ENCODE measurements at regions not wholly inside any gene's neighbourhood (a gene's known extent, or its start where the extent isn't known, plus 50 kb on each side); places are given as distances from the start of the nearest gene placed in this dataset.
"Not testable (repeated sequence)": the region's sequence is repeated elsewhere in the genome, so short reads cannot be mapped to it uniquely, and the experiment has no call there.

- H3K36me3 Mint-ChIP-seq, result no peaks in the 10 kb centered on the region
- no peak for ATAC-seq (ENCODE audit: low read depth)
- no peak overlapping the region for H3K27ac Mint-ChIP-seq
- DNase-seq (ENCODE audit: low spot score in 2 of 2), result no peak
- H3K27me3 Mint-ChIP-seq, result no peaks in the 10 kb centered on the region
- H3K4me3 Mint-ChIP-seq, result no peak overlapping the region
- H3K9me3 Mint-ChIP-seq, result peaks cover 5% of the 10 kb centered on the region
- no peaks in the 10 kb centered on the region for H3K4me1 Mint-ChIP-seq
These were observed 579.0 kb upstream of the ADAMTS5 start for GRCh38 chr21:27545754-27546349.

GRCh38 chr21:27542126-27542525 lies 575.2 kb upstream of the ADAMTS5 start:
- not testable (repeated sequence) for ATAC-seq (ENCODE audit: low read depth); H3K27ac Mint-ChIP-seq; H3K9me3 Mint-ChIP-seq; DNase-seq (ENCODE audit: low spot score in 2 of 2); H3K27me3 Mint-ChIP-seq; H3K4me1 Mint-ChIP-seq; H3K4me3 Mint-ChIP-seq; H3K36me3 Mint-ChIP-seq

GRCh38 chr21:27536319-27536718 lies 569.4 kb upstream of the ADAMTS5 start:
- ATAC-seq (ENCODE audit: low read depth) (no peak), DNase-seq (ENCODE audit: low spot score in 2 of 2) (no peak)
- no peaks in the 10 kb centered on the region for H3K4me1 Mint-ChIP-seq
- no peaks in the 10 kb centered on the region for H3K36me3 Mint-ChIP-seq
- no peak overlapping the region for H3K4me3 Mint-ChIP-seq
- no peaks in the 10 kb centered on the region for H3K27me3 Mint-ChIP-seq
- no peak overlapping the region for H3K27ac Mint-ChIP-seq
- peaks cover 2% of the 10 kb centered on the region for H3K9me3 Mint-ChIP-seq

- no peaks in the 10 kb centered on the region for H3K36me3 Mint-ChIP-seq
- H3K4me1 Mint-ChIP-seq, result no peaks in the 10 kb centered on the region
- no peak overlapping the region for H3K4me3 Mint-ChIP-seq
- no peak overlapping the region for H3K27ac Mint-ChIP-seq
- peaks cover 1% of the 10 kb centered on the region for H3K9me3 Mint-ChIP-seq
- no peaks in the 10 kb centered on the region for H3K27me3 Mint-ChIP-seq
- no peak for DNase-seq (ENCODE audit: low spot score in 2 of 2)
- no peak for ATAC-seq (ENCODE audit: low read depth)
These were observed 568.3 kb upstream of the ADAMTS5 start for GRCh38 chr21:27535188-27535587.

GRCh38 chr21:27534206-27534605 lies 567.3 kb upstream of the ADAMTS5 start:
- H3K9me3 Mint-ChIP-seq, result peaks cover 1% of the 10 kb centered on the region
- H3K27me3 Mint-ChIP-seq, result no peaks in the 10 kb centered on the region
- ATAC-seq (ENCODE audit: low read depth) (no peak), DNase-seq (ENCODE audit: low spot score in 2 of 2) (no peak)
- H3K4me1 Mint-ChIP-seq, result no peaks in the 10 kb centered on the region
- no peaks in the 10 kb centered on the region for H3K36me3 Mint-ChIP-seq
- H3K4me3 Mint-ChIP-seq, result no peak overlapping the region
- no peak overlapping the region for H3K27ac Mint-ChIP-seq

GRCh38 chr21:27532076-27532475 lies 565.2 kb upstream of the ADAMTS5 start:
- no peak for DNase-seq (ENCODE audit: low spot score in 2 of 2)
- H3K27ac Mint-ChIP-seq, result no peak overlapping the region
- no peaks in the 10 kb centered on the region for H3K4me1 Mint-ChIP-seq
- H3K4me3 Mint-ChIP-seq, result no peak overlapping the region
- H3K36me3 Mint-ChIP-seq, result no peaks in the 10 kb centered on the region
- no peaks in the 10 kb centered on the region for H3K27me3 Mint-ChIP-seq
- ATAC-seq (ENCODE audit: low read depth), result no peak
- H3K9me3 Mint-ChIP-seq, result peaks cover 4% of the 10 kb centered on the region

- no peak overlapping the region for H3K27ac Mint-ChIP-seq
- no peak for ATAC-seq (ENCODE audit: low read depth)
- H3K36me3 Mint-ChIP-seq, result no peaks in the 10 kb centered on the region
- peaks cover 10% of the 10 kb centered on the region for H3K9me3 Mint-ChIP-seq
- no peak for DNase-seq (ENCODE audit: low spot score in 2 of 2)
- no peaks in the 10 kb centered on the region for H3K4me1 Mint-ChIP-seq
- H3K4me3 Mint-ChIP-seq, result no peak overlapping the region
- H3K27me3 Mint-ChIP-seq, result no peaks in the 10 kb centered on the region
These were observed 561.8 kb upstream of the ADAMTS5 start for GRCh38 chr21:27528697-27529096.

- no peak for ATAC-seq (ENCODE audit: low read depth)
- Mint-ChIP-seq H3K4me3 (no peak overlapping the region), H3K27ac (no peak overlapping the region), H3K9me3 (peaks cover 11% of the 10 kb centered on the region), H3K4me1 (no peaks in the 10 kb centered on the region), H3K36me3 (no peaks in the 10 kb centered on the region), H3K27me3 (no peaks in the 10 kb centered on the region)
- no peak for DNase-seq (ENCODE audit: low spot score in 2 of 2)
These were observed 559.6 kb upstream of the ADAMTS5 start for GRCh38 chr21:27526451-27526850.

- no peaks in the 10 kb centered on the region for H3K36me3 Mint-ChIP-seq
- no peak overlapping the region for H3K4me3 Mint-ChIP-seq
These were observed 558.9 kb upstream of the ADAMTS5 start for GRCh38 chr21:27525780-27526179.

GRCh38 chr21:27519361-27519760 lies 552.5 kb upstream of the ADAMTS5 start:
- H3K4me1 Mint-ChIP-seq, result no peaks in the 10 kb centered on the region
- no peaks in the 10 kb centered on the region for H3K27me3 Mint-ChIP-seq
- no peak for ATAC-seq (ENCODE audit: low read depth)
- no peaks in the 10 kb centered on the region for H3K36me3 Mint-ChIP-seq
- DNase-seq (ENCODE audit: low spot score in 2 of 2), result no peak
- H3K27ac Mint-ChIP-seq, result no peak overlapping the region
- H3K4me3 Mint-ChIP-seq, result no peak overlapping the region
- peaks cover 7% of the 10 kb centered on the region for H3K9me3 Mint-ChIP-seq

More at GRCh38 chr21:27525780-27526179, 558.9 kb upstream of the ADAMTS5 start:
- H3K27me3 Mint-ChIP-seq, result no peaks in the 10 kb centered on the region
- DNase-seq (ENCODE audit: low spot score in 2 of 2) (no peak), ATAC-seq (ENCODE audit: low read depth) (no peak)
- no peak overlapping the region for H3K27ac Mint-ChIP-seq
- H3K9me3 Mint-ChIP-seq, result peaks cover 12% of the 10 kb centered on the region
- H3K4me1 Mint-ChIP-seq, result no peaks in the 10 kb centered on the region

- not testable (repeated sequence) for H3K36me3 Mint-ChIP-seq; DNase-seq (ENCODE audit: low spot score in 2 of 2); H3K9me3 Mint-ChIP-seq; H3K4me1 Mint-ChIP-seq; H3K27ac Mint-ChIP-seq; ATAC-seq (ENCODE audit: low read depth); H3K27me3 Mint-ChIP-seq; H3K4me3 Mint-ChIP-seq
These were observed 550.3 kb upstream of the ADAMTS5 start for GRCh38 chr21:27517177-27517576.

GRCh38 chr21:27515676-27516075 lies 548.8 kb upstream of the ADAMTS5 start:
- DNase-seq (ENCODE audit: low spot score in 2 of 2) (no peak), ATAC-seq (ENCODE audit: low read depth) (no peak)
- Mint-ChIP-seq H3K4me3 (no peak overlapping the region), H3K27me3 (no peaks in the 10 kb centered on the region), H3K36me3 (no peaks in the 10 kb centered on the region), H3K4me1 (no peaks in the 10 kb centered on the region), H3K9me3 (peaks cover 6% of the 10 kb centered on the region), H3K27ac (no peak overlapping the region)

GRCh38 chr21:27513825-27514224 lies 546.9 kb upstream of the ADAMTS5 start:
- no peak for ATAC-seq (ENCODE audit: low read depth)

GRCh38 chr21:27513016-27513415 lies 546.1 kb upstream of the ADAMTS5 start:
- Mint-ChIP-seq H3K4me1 (no peaks in the 10 kb centered on the region), H3K27me3 (no peaks in the 10 kb centered on the region), H3K27ac (no peak overlapping the region), H3K9me3 (peaks cover 6% of the 10 kb centered on the region), H3K4me3 (no peak overlapping the region), H3K36me3 (no peaks in the 10 kb centered on the region)
- DNase-seq (ENCODE audit: low spot score in 2 of 2) (no peak), ATAC-seq (ENCODE audit: low read depth) (no peak)

More at GRCh38 chr21:27513825-27514224, 546.9 kb upstream of the ADAMTS5 start:
- no peaks in the 10 kb centered on the region for H3K27me3 Mint-ChIP-seq
- H3K27ac Mint-ChIP-seq, result no peak overlapping the region
- DNase-seq (ENCODE audit: low spot score in 2 of 2), result no peak
- H3K4me1 Mint-ChIP-seq, result no peaks in the 10 kb centered on the region
- H3K4me3 Mint-ChIP-seq, result no peak overlapping the region
- peaks cover 6% of the 10 kb centered on the region for H3K9me3 Mint-ChIP-seq
- no peaks in the 10 kb centered on the region for H3K36me3 Mint-ChIP-seq

GRCh38 chr21:27511233-27511632 lies 544.3 kb upstream of the ADAMTS5 start:
- H3K27ac Mint-ChIP-seq, result no peak overlapping the region
- no peaks in the 10 kb centered on the region for H3K4me1 Mint-ChIP-seq
- no peaks in the 10 kb centered on the region for H3K27me3 Mint-ChIP-seq
- H3K9me3 Mint-ChIP-seq, result peaks cover 3% of the 10 kb centered on the region
- no peak overlapping the region for H3K4me3 Mint-ChIP-seq
- H3K36me3 Mint-ChIP-seq, result no peaks in the 10 kb centered on the region
- DNase-seq (ENCODE audit: low spot score in 2 of 2) (no peak), ATAC-seq (ENCODE audit: low read depth) (no peak)
